Nucleus accumbens (tissue), 56 donors: ENCODE measurements at regions not wholly inside any gene's neighbourhood (a gene's known extent, or its start where the extent isn't known, plus 50 kb on each side); places are given as distances from the start of the nearest gene placed in this dataset.
"Not testable (repeated sequence)": the region's sequence is repeated elsewhere in the genome, so short reads cannot be mapped to it uniquely, and the experiment has no call there.

Source experiments
- DNase-seq, 56 donors: peaks; one replicate each; lab custom pipeline; 2025; lab: John Stamatoyannopoulos, UW

- DNase-seq, result peak in 39 of 56 donors; percentile 2 to 63 (median 26)
Measured at GRCh38 chr18:51447351-51448342, 250.2 kb upstream of the MEX3C start.

DNA sequence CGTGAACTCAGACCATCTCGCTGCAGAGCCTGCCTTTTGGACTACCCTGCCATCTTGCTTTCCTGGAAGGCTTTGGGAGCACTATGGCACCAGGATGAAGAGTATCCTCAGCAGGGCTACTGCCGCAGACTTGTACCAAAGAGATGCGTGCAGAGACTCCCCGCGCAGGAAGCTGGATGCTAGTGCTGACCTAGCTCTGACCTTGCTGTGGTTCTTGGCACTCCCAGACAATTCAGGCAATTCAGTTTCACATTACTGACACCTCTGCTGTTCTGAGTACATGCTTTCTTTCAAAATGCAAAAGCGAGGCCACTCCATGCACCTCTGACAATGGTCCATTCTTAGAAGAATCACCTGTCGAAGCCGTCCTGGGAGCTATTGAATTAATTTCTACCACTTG, 251.5 kb upstream of the MEX3C start:
- DNase-seq, result no peak

DNA sequence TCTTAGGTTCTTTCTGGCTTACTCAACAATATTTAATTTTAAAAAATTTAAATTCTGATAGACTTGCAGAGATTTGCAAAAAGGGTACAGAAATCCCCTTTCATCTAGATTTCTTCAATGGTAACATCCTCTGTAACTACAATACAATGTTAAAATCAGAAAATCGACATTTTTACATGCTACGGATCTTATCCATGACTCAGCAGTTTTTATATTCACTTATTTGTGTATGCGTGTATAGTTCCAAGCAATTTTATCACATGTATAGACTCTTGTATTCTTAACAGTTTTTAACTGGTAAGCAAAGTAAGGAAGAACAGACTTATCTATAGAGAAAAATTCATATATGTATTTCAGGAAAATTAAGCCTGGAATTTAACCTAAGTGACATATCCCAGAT, 256.1 kb upstream of the MEX3C start:
- DNase-seq, result no peak

- no peak for DNase-seq
Measured at GRCh38 chr18:51458861-51459260, 261.4 kb upstream of the MEX3C start.

- DNase-seq, result no peak
Measured at GRCh38 chr18:51461956-51462355, 264.5 kb upstream of the MEX3C start.

DNA sequence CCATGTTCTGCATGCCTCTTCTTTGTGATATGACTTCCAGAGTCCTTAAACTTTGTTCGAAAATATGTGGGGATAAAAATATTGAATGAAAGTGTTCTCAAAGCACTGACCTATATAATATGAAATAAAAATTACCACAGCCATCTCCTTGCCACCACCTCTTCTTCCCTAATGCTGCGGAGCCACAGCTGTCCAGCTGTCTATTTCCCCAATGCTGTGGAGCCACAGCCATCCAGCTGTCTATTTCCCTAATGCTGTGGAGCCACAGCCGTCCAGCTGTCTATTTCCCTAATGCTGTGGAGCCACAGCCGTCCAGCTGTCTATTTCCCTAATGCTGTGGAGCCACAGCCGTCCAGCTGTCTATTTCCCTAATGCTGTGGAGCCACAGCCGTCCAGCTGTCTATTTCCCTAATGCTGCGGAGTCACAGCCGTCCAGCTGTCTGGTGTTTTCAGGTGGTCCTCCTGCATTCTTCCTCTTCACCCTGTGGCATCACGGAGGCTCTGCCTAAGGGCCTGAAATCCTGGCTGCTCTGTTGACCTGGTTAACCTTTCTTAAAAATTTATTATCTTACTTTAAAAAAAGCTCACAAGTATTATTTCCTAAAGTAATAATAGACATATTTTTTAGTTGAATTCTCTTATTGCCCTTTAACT, 266.1 kb upstream of the MEX3C start:
- DNase-seq, result no peak

GRCh38 chr18:51478908-51479307, 281.4 kb upstream of the MEX3C start:
- DNase-seq, result no peak

GRCh38 chr18:51479736-51480135, 282.3 kb upstream of the MEX3C start:
- no peak for DNase-seq

DNA sequence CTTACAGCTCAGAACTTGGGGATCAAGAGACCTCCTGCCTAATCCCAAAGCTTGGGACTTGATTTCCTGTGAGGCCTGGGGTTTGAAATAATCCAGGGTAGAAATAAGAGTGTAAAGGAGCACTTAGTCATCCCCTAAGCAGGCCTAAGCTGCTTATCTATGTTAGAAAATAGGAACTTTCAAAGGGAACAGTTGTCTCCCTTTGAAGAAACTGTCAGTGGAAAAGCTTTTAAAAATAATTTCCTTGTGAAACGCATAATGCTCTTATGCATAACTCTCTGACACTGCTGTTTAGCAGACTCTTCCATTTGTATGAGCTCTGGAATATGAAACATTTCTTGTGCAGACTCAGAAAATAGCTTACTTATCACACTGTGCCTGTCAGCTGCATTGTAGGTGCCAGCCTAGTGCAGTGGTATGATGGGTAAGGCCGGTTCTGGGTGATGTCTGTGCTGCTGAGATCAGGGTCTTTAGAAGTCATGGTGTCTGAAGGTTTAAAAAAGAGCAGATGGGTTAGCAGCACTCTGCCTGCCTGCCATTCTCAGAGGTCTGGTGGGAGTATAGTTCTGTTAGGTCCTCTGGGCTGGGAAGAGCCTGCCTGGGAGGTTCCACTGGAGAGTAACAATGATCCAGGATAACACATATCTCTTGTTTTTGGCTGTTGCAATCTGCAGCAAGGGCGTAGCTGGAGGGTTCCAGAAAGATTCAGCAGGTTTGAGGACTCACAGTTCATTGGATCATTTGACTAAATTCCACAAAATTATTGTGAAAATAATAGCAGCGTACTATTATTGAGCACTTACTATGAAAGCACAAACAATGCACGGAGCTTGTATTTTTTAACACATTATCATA, 283.2 kb upstream of the MEX3C start:
- peak in 5 of 56 donors; percentile 2 to 21 (median 10) for DNase-seq

GRCh38 chr18:51486735-51487366, 289.4 kb upstream of the MEX3C start:
- DNase-seq, result no peak

DNA sequence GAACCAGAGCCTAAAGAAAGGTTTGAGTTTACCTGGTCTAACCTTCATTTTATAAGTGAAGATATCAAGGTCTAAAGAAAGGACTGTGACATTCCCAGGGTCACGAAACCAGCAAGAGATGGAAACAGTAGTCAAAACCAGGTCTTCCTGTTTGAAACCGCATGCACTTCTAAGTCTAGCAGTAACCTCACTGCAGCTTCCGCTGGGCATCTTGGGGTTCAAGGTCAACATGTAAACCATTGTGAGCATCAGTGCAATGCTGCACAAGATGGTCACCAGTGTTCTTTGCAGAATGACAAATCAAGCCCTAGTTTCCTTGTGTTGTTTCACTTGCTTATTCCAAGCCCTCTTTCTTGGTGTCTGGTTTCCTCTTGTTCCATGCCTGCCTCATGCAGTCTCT, 292.9 kb upstream of the MEX3C start:
- DNase-seq, result no peak

GRCh38 chr18:51490860-51491259, 293.4 kb upstream of the MEX3C start:
- DNase-seq, result no peak

DNA sequence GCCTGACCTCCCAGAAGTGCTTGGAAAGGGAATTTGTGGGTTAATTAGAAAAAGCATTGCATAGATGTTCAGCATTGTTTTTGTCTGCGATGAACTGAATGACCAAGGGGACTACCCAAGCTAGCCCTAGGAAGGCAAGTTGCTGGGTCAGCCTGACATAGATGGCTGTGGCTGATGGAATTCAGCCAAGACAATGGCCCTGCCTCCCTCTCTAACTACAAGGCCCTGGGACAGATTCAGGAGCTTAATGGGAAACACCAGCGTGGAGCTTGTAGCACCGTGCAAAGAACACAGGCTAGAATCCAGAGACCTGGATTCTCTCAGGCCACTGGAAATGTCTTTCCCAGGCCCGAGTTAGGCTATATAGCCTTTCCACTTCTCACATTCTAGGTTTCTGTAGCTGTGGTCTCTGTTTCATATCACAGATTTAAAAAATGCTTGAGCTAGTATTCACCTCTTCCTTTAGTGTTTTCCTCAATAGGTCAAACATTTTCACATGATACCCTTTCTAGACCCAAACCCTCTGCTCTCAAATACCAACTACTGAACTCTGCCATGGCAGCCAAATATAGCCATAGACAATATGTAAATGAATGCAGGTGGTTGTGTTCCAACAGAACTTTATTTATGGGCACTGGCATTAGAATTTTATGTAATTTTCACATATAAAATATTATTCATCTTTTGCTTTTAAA, 294.3 kb upstream of the MEX3C start:
- DNase-seq, result peak in 1 of 56 donors; percentile 5

DNA sequence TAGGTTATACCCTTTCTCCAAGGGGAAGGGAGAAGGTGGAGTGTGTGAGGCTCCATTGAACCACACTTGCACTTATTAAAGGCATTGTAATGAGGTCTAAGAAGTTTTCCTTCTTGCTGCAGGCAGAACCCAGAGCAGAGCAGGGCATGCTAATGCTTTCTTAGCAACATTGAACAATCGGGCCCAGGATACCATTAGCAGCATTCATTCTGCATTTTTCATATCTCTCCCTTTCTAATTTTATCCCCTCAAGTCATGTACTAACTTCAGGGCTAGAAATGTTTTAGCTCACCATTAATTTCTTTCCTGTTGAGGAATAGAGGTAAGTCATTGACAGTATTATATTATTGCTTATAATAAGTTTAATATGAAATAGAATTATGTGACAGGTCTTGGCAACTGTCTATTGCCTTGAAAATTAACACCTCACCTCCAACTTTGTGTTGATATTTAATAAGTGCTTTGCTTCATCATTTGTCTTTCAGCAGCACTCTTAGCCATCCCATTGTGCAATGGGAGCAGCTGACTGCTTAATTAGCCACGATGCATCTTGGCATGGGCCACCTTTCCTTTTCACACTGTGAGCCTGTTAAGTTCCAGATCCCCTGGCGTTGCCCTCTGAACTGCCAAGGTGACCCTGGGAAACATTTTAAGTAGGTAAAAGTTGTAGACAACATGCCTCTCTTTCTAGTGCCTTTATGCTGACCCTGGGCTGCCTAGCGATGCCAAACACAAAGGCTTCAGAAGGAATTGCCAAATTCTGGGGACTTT, 300.8 kb upstream of the MEX3C start:
- DNase-seq, result peak in 1 of 56 donors; percentile 5

DNA sequence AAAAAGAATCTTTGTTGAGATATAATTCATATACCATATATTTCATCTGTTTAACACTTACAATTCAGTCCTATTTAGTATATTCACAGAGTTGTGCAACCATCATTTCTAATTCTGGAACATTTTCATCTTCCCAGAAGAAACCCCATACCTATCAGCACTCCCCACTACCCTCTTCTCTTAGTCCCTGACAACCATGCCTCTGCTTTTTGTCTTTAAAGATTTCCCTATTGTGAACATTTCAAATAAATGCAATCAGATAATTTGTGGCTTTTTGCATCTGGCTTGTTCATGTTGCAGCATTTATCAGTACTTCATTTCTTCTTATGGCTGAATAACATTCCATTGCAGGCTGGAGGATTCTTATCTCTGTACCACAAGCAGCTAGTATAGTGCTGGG, 305.9 kb upstream of the MEX3C start:
- DNase-seq, result no peak

GRCh38 chr18:51506811-51507210, 309.3 kb upstream of the MEX3C start:
- no peak for DNase-seq

- DNase-seq, result not testable (repeated sequence)
Measured at GRCh38 chr18:51508410-51508809, 310.9 kb upstream of the MEX3C start.

GRCh38 chr18:51510020-51510419, 312.5 kb upstream of the MEX3C start:
- DNase-seq, result no peak

DNA sequence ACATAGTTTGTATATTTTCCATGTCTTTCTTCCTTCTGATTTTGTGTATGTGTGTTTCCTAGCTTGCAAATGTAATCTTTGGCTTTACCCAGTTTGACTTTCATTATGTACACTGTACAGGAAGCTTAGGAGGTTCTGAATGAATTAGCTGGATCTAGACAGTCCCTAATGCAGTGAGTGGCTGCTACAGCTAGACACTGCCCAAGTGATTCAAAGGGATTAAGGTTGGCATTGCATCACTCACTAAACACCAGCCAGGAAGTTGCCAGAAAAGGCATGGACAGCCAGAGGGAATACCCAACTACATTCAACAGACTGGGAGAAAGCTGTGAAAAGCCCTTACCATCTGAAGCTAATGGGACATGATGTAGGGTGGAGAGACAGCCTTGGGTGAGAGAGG, 316.0 kb upstream of the MEX3C start:
- no peak for DNase-seq
